ENCODE measurements at regions not wholly inside any gene's neighbourhood (a gene's known extent, or its start where the extent isn't known, plus 50 kb on each side); places are given as distances from the start of the nearest gene placed in this dataset.

GRCh38 chr10:84704101-84704500 is 375.7 kb downstream of the CCSER2 start:
- no peak for TF ChIP-seq CTCF (IDR thresholded peaks at IDR 0.05; ENCODE audit: insufficient read depth, low read length, poor library complexity, severe bottlenecking)
- no peak for TF ChIP-seq EZH2phosphoT487 (conservative IDR thresholded peaks at IDR 0.05; ENCODE audit: low read length)
